ENCODE measurements at regions not wholly inside any gene's neighbourhood (a gene's known extent, or its start where the extent isn't known, plus 50 kb on each side); places are given as distances from the start of the nearest gene placed in this dataset.
"Not testable (repeated sequence)": the region's sequence is repeated elsewhere in the genome, so short reads cannot be mapped to it uniquely, and the experiment has no call there.

- 3% methylated on average over 4 of the region's 4 CpGs for WGBS (ENCODE audit: insufficient coverage, low coverage, missing lambda C conversion rate)
- BruUV-seq (replicated peaks); H3K4me3 ChIP-seq; in situ Hi-C loops (cut with MboI); H3K4me1 ChIP-seq (replicated peaks in 1 of 2; ENCODE audit: control insufficient read depth in 2 of 2, insufficient read depth in 2 of 2, low read length in 2 of 2); intact Hi-C loops (cut with micrococcal nuclease); CTCF ChIA-PET (ENCODE audit: low intra/inter-chr PET ratio); H3K4me2 ChIP-seq (ENCODE audit: insufficient read depth, low read length); H3K27me3 ChIP-seq (ENCODE audit: control insufficient read depth in 2 of 2, insufficient read depth in 2 of 2, low read length in 2 of 2); H3K9ac ChIP-seq (ENCODE audit: insufficient read depth in 1 of 2, low read depth in 2 of 2, low read length in 2 of 2); H3K9me1 ChIP-seq (ENCODE audit: control insufficient read depth, insufficient read depth, low read length); H4K20me1 ChIP-seq (replicated peaks; ENCODE audit: control insufficient read depth, insufficient read depth, low read length); H3K36me3 ChIP-seq (ENCODE audit: control insufficient read depth, insufficient read depth, low read length); ATAC-seq; POLR2A ChIA-PET; H3K79me2 ChIP-seq (ENCODE audit: control insufficient read depth, insufficient read depth, low read length); DNase-seq (ENCODE audit: extremely low read depth in 1 of 4, low spot score in 3 of 4); H2AFZ ChIP-seq (ENCODE audit: low read depth, low read length); H3K9me3 ChIP-seq (replicated peaks; ENCODE audit: control insufficient read depth, insufficient read depth, low read depth, low read length); H3K27ac ChIP-seq (ENCODE audit: extremely low read depth, low read depth, low read length); FAIRE-seq: not testable (repeated sequence)
- peak; percentile 87 for TF ChIP-seq ZNF707 (CRISPR knock-in tag; conservative IDR thresholded peaks at IDR 0.05)
These were observed 339.3 kb downstream of the TLL1 start for GRCh38 chr4:166212326-166212725.

DNA sequence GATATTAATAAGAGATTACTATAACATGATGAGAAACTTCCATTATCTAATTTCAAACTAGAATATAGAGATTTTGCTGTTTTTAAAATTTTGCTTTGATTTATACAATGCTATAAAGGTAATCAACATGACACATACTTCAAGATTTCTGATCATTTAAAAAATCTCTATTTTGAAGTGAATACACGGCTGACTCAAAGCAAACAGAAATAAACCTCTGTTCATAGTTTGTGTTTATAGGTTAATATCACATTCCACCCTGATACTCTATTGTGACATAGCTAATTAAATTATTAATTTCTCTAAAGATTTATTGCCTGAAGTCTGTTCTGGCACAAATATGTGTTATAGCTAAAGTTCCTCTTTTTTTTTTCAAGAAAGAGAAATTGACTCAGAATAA lies 349.2 kb downstream of the TLL1 start:
- Histone ChIP-seq H4K20me1 (replicated peaks; ENCODE audit: control insufficient read depth, insufficient read depth, low read length) (no peaks in the 10 kb centered on the region), H3K79me2 (ENCODE audit: control insufficient read depth, insufficient read depth, low read length) (no peaks in the 10 kb centered on the region), H3K4me2 (ENCODE audit: insufficient read depth, low read length) (no peak overlapping the region), H3K4me3 (no peak overlapping the region), H3K27me3 (ENCODE audit: control insufficient read depth in 2 of 2, insufficient read depth in 2 of 2, low read length in 2 of 2) (no peaks in the 10 kb centered on the region), H3K9ac (ENCODE audit: insufficient read depth in 1 of 2, low read depth in 2 of 2, low read length in 2 of 2) (no peak overlapping the region), H3K9me3 (replicated peaks; ENCODE audit: control insufficient read depth, insufficient read depth, low read depth, low read length) (no peaks in the 10 kb centered on the region; the same call in 1 of the 2 replicates), H3K36me3 (ENCODE audit: control insufficient read depth, insufficient read depth, low read length) (no peaks in the 10 kb centered on the region), H3K4me1 (replicated peaks in 1 of 2; ENCODE audit: control insufficient read depth in 2 of 2, insufficient read depth in 2 of 2, low read length in 2 of 2) (no peaks in the 10 kb centered on the region), H3K27ac (ENCODE audit: extremely low read depth, low read depth, low read length) (no peak overlapping the region), H2AFZ (ENCODE audit: low read depth, low read length) (no peak overlapping the region), H3K9me1 (ENCODE audit: control insufficient read depth, insufficient read depth, low read length) (no peaks in the 10 kb centered on the region)
- no peak for DNase-seq (ENCODE audit: extremely low read depth in 1 of 4, low spot score in 3 of 4)
- ChIA-PET CTCF (ENCODE audit: low intra/inter-chr PET ratio) (interaction anchor here (0.7 kb wide), 1 partner anchor 722 kb away, joined by 3 read pairs; no protein-coding TSS in a partner anchor), POLR2A (no interaction called here)
- intact Hi-C loops (cut with micrococcal nuclease) (no loop called here), in situ Hi-C loops (cut with MboI) (no loop called here)
- 0% methylated on average over 1 of the region's 1 CpG for WGBS (ENCODE audit: insufficient coverage, low coverage, missing lambda C conversion rate)
- no peak for ATAC-seq
- no TSS peak for BruUV-seq (replicated peaks)
- FAIRE-seq = no peak
- TF ChIP-seq LARP7 (IDR thresholded peaks at IDR 0.05) = no peak
- TF ChIP-seq ZNF436 (CRISPR knock-in tag; IDR thresholded peaks at IDR 0.05) = no peak
- no peak for TF ChIP-seq RNF219 (CRISPR knock-in tag; IDR thresholded peaks at IDR 0.05)
- TF ChIP-seq CHD4 (IDR thresholded peaks at IDR 0.05; ENCODE audit: insufficient read depth, insufficient replicate concordance, low read depth, low read length, poor library complexity, severe bottlenecking) = no peak
- no peak for TF ChIP-seq PHF8 (IDR thresholded peaks at IDR 0.05; ENCODE audit: borderline replicate concordance, low read length)
- TF ChIP-seq ZNF347 (CRISPR knock-in tag; IDR thresholded peaks at IDR 0.05; ENCODE audit: low read depth) = no peak
- TF ChIP-seq POLR3A (IDR thresholded peaks at IDR 0.05; ENCODE audit: borderline replicate concordance, extremely low read depth, insufficient read depth, insufficient read length) = no peak
- TF ChIP-seq NFATC3 (IDR thresholded peaks at IDR 0.05) = no peak
- no peak for TF ChIP-seq RBM34 (IDR thresholded peaks at IDR 0.05; ENCODE audit: borderline replicate concordance, insufficient read depth, low read length)
- TF ChIP-seq PHB2 (IDR thresholded peaks at IDR 0.05; ENCODE audit: low read depth) = no peak
- TF ChIP-seq, protein P1, sequence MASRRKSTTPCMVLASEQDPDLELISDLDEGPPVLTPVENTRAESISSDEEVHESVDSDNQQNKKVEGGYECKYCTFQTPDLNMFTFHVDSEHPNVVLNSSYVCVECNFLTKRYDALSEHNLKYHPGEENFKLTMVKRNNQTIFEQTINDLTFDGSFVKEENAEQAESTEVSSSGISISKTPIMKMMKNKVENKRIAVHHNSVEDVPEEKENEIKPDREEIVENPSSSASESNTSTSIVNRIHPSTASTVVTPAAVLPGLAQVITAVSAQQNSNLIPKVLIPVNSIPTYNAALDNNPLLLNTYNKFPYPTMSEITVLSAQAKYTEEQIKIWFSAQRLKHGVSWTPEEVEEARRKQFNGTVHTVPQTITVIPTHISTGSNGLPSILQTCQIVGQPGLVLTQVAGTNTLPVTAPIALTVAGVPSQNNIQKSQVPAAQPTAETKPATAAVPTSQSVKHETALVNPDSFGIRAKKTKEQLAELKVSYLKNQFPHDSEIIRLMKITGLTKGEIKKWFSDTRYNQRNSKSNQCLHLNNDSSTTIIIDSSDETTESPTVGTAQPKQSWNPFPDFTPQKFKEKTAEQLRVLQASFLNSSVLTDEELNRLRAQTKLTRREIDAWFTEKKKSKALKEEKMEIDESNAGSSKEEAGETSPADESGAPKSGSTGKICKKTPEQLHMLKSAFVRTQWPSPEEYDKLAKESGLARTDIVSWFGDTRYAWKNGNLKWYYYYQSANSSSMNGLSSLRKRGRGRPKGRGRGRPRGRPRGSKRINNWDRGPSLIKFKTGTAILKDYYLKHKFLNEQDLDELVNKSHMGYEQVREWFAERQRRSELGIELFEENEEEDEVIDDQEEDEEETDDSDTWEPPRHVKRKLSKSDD (conservative IDR thresholded peaks at IDR 0.05; ENCODE audit: low read length) = no peak
- no peak for TF ChIP-seq ZSCAN32 (CRISPR knock-in tag; IDR thresholded peaks at IDR 0.05)
